ENCODE measurements at regions not wholly inside any gene's neighbourhood (a gene's known extent, or its start where the extent isn't known, plus 50 kb on each side); places are given as distances from the start of the nearest gene placed in this dataset.

GRCh38 chr20:22794200-22794599 is 209.8 kb upstream of the FOXA2 start:
- DNase-seq, result no peak

- no peak for DNase-seq
Measured at GRCh38 chr20:22795433-22795832, 211.1 kb upstream of the FOXA2 start.

- DNase-seq, result no peak
Measured at GRCh38 chr20:22795871-22796270, 211.5 kb upstream of the FOXA2 start.

- DNase-seq, result no peak
Measured at GRCh38 chr20:22796469-22797077, 212.2 kb upstream of the FOXA2 start.

- DNase-seq, result no peak
Measured at GRCh38 chr20:22797103-22797502, 212.7 kb upstream of the FOXA2 start.

- no peak for DNase-seq
Measured at GRCh38 chr20:22799687-22800086, 215.3 kb upstream of the FOXA2 start.

- DNase-seq, result no peak
Measured at GRCh38 chr20:22800129-22800528, 215.8 kb upstream of the FOXA2 start.

- DNase-seq, result no peak
Measured at GRCh38 chr20:22801528-22801927, 217.2 kb upstream of the FOXA2 start.

- no peak for DNase-seq
Measured at GRCh38 chr20:22802296-22802695, 217.9 kb upstream of the FOXA2 start.

- DNase-seq, result no peak
Measured at GRCh38 chr20:22805219-22805618, 220.8 kb upstream of the FOXA2 start.

GRCh38 chr20:22805996-22806395 is 221.6 kb upstream of the FOXA2 start:
- DNase-seq, result no peak

GRCh38 chr20:22807045-22807444 is 222.7 kb upstream of the FOXA2 start:
- no peak for DNase-seq

GRCh38 chr20:22807646-22808244 is 223.4 kb upstream of the FOXA2 start:
- DNase-seq, result no peak

- DNase-seq, result no peak
Measured at GRCh38 chr20:22808628-22809027, 224.3 kb upstream of the FOXA2 start.

GRCh38 chr20:22810030-22810429 is 225.1 kb upstream of the SSTR4 start:
- no peak for DNase-seq

- DNase-seq, result no peak
Measured at GRCh38 chr20:22810626-22811569, 224.2 kb upstream of the SSTR4 start.

GRCh38 chr20:22814471-22815205 is 220.5 kb upstream of the SSTR4 start:
- DNase-seq, result no peak

- no peak for DNase-seq
Measured at GRCh38 chr20:22815206-22815551, 219.9 kb upstream of the SSTR4 start.

GRCh38 chr20:22815603-22816315 is 219.4 kb upstream of the SSTR4 start:
- no peak for DNase-seq

GRCh38 chr20:22818636-22819035 is 216.5 kb upstream of the SSTR4 start:
- no peak for DNase-seq

GRCh38 chr20:22819112-22819511 is 216.0 kb upstream of the SSTR4 start:
- no peak for DNase-seq

GRCh38 chr20:22819784-22820183 is 215.3 kb upstream of the SSTR4 start:
- no peak for DNase-seq
